Stimulated activated CD4-positive, alpha-beta T cell treated with anti-CD3 and anti-CD28 coated beads, Interleukin-12 subunit alpha, Interleukin-12 subunit beta, amount 100 ng/mL, for 48 hours (primary cell): ENCODE measurements at regions not wholly inside any gene's neighbourhood (a gene's known extent, or its start where the extent isn't known, plus 50 kb on each side); places are given as distances from the start of the nearest gene placed in this dataset.

ENCODE experiments used
- DNase-seq, 3 donors: peaks; one replicate each; pipeline ENCODE4 v3.0.0-alpha.2; 2020; ENCODE audit warnings: low read depth in 2 of 3, low spot score in 1 of 3

- no peak for DNase-seq
Observed at GRCh38 chr2:220460257-220460985, 833.0 kb downstream of the SLC4A3 start.

- no peak for DNase-seq
Observed at GRCh38 chr2:220463876-220464275, 836.4 kb downstream of the SLC4A3 start.

GRCh38 chr2:220465700-220466099 is 838.3 kb downstream of the SLC4A3 start:
- no peak for DNase-seq

- DNase-seq: no peak
Observed at GRCh38 chr2:220466251-220466691, 838.8 kb downstream of the SLC4A3 start.

- no peak for DNase-seq
Observed at GRCh38 chr2:220469201-220469600, 841.8 kb downstream of the SLC4A3 start.

GRCh38 chr2:220473611-220474010 is 846.2 kb downstream of the SLC4A3 start:
- DNase-seq: no peak

GRCh38 chr2:220476877-220477276 is 849.4 kb downstream of the SLC4A3 start:
- no peak for DNase-seq

GRCh38 chr2:220478305-220479058 is 851.1 kb downstream of the SLC4A3 start:
- no peak for DNase-seq

- no peak for DNase-seq
Observed at GRCh38 chr2:220482716-220483115, 855.3 kb downstream of the SLC4A3 start.

- no peak for DNase-seq
Observed at GRCh38 chr2:220489121-220489520, 861.7 kb downstream of the SLC4A3 start.

- no peak for DNase-seq
Observed at GRCh38 chr2:220491670-220492069, 864.2 kb downstream of the SLC4A3 start.

- DNase-seq: no peak
Observed at GRCh38 chr2:220493871-220494525, 866.6 kb downstream of the SLC4A3 start.

GRCh38 chr2:220496513-220496912 is 869.1 kb downstream of the SLC4A3 start:
- no peak for DNase-seq

GRCh38 chr2:220499225-220499624 is 871.8 kb downstream of the SLC4A3 start:
- no peak for DNase-seq

- DNase-seq: no peak
Observed at GRCh38 chr2:220502539-220502938, 875.1 kb downstream of the SLC4A3 start.

GRCh38 chr2:220503431-220503830 is 876.0 kb downstream of the SLC4A3 start:
- no peak for DNase-seq

- DNase-seq: no peak
Observed at GRCh38 chr2:220504938-220505503, 877.6 kb downstream of the SLC4A3 start.

- no peak for DNase-seq
Observed at GRCh38 chr2:220506466-220506865, 879.0 kb downstream of the SLC4A3 start.

- DNase-seq: no peak
Observed at GRCh38 chr2:220509096-220509757, 881.8 kb downstream of the SLC4A3 start.

- DNase-seq: no peak
Observed at GRCh38 chr2:220509966-220510365, 882.5 kb downstream of the SLC4A3 start.

- DNase-seq: no peak
Observed at GRCh38 chr2:220510668-220511067, 883.2 kb downstream of the SLC4A3 start.
